KBM-7 (cell line): ENCODE measurements at regions not wholly inside any gene's neighbourhood (a gene's known extent, or its start where the extent isn't known, plus 50 kb on each side); places are given as distances from the start of the nearest gene placed in this dataset.
"Not testable (repeated sequence)": the region's sequence is repeated elsewhere in the genome, so short reads cannot be mapped to it uniquely, and the experiment has no call there.

Experiments used
- DNase-seq: peaks from one replicate; pipeline ENCODE4 v3.0.0-alpha.2; 2015
- in situ Hi-C: fragments of 300-500 bp; cut with MboI; formaldehyde crosslinking; loops from 2 replicates; pipeline ENCODE4 v1.14.3; 2020; ENCODE audit warnings: low sequenced_read_pairs, low pct_unique_long_range_greater_than_20kb, mixed read lengths

DNA sequence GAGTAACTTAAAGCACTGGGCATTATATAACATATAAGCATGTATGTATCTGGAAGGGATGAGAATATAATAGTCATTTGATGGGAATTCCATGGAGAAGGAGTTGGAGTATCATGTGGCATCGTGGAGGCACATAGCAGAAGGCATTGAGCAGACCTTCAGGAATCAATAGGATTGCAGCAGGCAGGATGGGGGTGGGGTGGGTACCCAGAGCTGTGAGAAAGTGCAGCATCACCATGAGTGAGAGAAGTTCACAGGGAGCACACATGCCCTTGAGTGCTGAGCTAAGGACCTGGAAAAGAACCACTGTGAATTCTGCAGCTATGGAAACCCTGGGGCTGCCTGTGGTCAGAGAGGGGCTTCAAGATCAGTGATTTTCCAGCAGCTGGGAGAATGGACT lies 57.3 kb downstream of the MED10 start:
- DNase-seq, result no peak
- in situ Hi-C loops, result no loop called here

DNA sequence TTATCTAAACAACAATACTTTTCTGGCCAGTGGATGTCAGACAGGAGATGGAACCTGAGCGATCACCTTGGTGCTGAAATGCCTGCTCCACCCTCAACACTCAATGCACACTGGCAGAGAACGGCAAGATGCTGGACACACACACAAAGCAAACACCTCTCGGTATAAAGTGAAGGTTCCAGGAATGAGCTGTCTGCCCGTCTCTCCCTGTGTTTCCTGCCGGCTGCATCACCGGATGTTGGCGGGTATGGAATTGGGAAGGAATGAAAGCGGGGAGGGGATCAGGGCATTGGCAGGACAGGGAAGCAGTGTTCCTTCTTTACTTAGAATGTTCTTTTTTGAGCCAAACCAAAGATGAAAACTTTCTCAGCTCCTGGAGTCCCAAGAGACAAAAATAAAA lies 59.2 kb downstream of the MED10 start:
- DNase-seq, result no peak
- in situ Hi-C loops, result no loop called here

DNA sequence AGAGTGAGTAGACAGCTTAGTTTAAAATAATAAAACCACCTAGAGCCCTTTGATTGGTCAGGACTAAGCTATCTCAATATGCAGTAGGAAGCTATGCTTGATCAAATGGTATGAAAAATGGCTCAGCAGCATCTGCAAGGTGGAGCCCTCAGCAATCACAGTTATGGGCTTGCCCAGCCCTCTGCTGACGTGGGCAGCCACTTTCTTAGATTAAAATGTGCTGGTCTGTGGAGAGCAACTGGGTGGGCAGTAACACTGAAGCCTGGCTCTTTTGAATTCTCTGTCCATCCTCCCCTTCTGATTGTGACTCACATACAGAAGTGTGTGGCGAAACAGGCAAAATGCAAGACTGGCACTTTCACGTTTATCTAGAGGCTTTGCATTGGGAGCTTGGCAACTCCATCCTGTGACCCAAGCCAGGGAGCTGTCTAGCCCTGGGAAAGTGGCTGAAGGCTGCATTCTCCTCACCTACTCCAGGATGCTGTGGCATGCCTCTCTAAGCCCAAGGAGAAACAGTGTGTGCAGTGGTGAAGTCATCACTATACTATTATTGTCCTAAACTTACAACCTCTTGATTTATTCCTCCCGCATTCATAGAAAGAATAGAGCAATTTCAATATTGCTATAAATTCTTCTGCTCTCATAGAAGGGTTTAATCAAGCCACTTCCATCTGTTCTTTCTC lies 61.1 kb downstream of the MED10 start:
- no peak for DNase-seq
- in situ Hi-C loops, result no loop called here

DNA sequence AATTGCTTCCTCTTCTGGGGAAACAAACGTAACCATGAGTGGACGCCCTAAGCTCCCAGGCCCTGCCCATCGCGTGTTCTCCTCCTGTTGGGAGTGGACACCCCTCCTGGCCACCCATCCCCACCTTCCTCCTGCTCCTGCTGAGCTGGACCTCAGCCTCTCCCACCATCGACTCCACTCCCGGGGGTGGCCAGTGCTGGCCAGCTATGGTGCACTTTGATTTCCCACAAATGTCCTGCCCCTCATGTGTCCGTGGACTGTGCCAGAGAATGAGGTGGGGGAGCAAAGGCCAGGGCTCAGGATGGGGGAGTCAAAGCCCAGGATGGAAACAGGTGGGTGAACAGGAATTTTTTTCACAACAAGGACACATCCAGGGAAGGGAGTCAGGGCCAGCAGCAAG lies 62.8 kb downstream of the MED10 start:
- DNase-seq, result no peak
- in situ Hi-C loops, result no loop called here

DNA sequence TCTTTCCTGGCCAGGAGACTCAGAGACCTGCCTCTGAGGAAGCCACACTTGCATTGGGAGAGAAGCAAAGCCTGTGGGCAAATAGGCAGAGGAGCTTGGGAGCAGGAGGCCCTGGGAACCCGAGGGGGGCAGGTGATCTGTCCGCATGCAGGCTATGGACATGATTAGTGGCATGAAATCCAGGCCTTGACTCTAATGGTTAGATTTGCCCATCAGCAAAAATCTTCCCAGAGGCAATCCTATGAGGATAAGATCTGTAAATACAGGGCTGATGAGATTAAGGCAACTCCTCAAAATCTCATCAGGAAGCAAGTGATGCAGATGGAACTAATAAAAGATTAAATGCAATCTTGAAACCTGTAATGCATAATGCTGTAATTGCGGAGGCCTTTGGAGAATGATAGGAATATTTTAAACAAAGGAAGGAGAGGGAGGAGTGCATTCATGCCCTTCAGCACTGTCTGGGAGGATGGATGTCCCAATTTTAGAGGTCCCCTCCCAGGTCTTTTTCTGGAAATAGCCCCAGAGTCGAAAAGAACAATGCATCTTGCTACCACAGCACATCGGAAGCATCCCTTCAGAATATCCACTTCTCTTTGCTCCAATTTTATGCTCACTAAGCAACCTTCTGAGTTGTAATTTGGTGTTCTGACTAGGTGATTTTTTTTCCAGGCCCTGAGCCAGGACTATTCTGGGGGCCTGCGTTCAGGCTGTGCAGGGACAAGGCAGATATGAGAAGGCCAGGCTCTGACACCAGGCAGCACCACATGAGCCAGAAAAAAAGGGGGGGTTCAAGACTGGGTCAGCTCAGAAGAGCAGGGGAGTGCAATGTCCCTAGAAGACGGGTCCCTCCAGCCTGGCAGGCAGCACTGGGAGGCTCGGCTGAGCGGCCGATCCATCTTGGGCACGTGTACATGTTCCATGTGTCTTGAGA lies 66.5 kb downstream of the MED10 start:
- in situ Hi-C loops, result no loop called here

DNA sequence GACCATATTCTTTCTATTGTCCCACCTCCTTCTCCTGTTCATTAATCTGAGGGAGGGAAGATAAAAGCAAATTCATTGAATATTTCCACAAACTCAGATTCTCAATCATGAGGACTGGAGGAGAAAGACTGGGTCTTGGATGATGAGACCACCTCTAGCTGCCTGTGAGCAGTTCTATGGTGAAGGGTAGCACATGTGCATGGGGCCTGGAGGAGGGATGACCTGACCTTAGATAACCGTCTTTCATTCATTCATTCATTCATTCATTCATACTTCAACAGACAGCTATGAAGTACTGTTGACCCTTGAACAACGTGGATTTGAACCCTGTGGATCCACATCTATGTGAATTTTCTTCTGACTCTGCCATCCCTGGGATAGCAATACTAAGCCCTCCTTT lies 68.4 kb downstream of the MED10 start:
- DNase-seq, result no peak
- in situ Hi-C loops, result no loop called here

More for the DNA sequence above, 66.5 kb downstream of the MED10 start:
- no peak for DNase-seq

DNA sequence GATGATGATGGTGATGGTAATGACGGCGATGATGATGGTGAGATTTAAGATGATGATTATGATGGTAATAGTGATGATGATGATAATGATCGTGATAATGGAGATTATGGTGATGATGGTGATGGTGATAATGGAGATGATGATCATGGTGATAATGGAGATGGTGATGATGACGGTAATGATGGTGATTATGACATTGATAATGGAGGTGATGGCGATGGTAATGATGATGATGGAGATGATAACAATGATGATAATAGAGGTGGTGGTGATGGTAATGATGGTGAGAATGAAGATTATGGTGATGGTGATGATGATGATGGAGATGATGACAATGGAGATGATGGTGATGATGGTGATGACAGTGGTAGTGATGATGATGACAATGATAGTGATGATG lies 69.7 kb downstream of the MED10 start:
- in situ Hi-C loops, result no loop called here
- DNase-seq, result no peak

DNA sequence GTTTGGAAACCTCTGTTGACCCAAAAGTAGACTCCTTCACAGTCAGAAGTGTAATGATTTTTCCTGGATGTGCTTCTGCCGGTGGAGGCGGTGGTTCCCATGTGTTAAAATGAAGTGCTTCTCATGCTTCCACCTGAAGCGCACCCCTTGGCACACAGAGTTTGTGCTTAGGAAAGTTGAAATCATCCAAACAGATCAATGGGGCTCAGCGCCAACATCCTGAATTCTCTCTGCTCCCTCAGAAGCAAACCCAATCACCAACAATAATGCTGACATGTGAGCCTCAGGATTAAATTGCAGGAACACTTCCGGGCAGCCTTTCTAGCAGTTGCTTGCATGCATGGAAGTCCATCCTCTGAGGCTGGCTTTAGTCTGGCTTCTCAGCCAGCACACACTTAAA lies 71.0 kb downstream of the MED10 start:
- in situ Hi-C loops, result no loop called here
- DNase-seq, result no peak

DNA sequence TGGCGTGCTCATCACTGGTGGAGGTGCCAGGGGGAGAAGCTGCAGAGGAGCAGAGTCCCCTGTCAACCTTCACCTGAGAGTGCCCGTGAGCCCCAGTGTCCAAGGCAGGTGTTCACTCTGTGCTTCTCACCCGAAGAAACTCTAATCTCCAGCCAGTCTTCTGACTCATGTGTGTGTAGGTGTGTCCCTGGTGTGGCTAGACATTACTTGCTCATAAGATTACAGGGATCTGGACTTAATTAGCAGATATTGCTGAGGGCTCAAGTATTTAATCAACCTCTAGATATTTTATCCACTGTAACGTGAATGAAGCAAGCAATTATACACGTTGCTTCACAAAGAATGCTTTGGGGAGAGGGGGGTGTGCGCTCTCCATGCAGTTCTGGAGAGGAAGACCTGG lies 72.5 kb downstream of the MED10 start:
- no peak for DNase-seq

DNA sequence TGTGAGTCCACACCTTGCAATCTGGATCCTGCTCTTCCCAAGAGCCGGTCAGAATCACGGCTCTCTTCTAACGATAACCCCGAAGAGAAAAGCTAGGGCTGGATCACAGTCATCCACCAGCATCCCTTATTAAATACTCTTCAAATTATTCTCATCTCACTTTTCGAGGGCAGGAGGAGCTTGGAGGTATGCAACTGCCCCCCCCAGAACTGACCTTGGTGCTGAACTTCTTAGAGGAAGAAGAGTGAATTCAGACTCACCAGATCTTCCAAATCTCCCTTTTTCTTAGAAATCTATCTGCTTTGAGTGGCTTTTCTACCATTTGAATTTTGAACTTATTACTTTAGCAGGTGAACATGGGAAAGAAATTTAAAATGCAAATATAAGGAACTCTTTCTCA lies 75.7 kb downstream of the MED10 start:
- in situ Hi-C loops, result no loop called here
- DNase-seq, result peak; percentile 5

More for the DNA sequence above, 72.5 kb downstream of the MED10 start:
- in situ Hi-C loops, result no loop called here

DNA sequence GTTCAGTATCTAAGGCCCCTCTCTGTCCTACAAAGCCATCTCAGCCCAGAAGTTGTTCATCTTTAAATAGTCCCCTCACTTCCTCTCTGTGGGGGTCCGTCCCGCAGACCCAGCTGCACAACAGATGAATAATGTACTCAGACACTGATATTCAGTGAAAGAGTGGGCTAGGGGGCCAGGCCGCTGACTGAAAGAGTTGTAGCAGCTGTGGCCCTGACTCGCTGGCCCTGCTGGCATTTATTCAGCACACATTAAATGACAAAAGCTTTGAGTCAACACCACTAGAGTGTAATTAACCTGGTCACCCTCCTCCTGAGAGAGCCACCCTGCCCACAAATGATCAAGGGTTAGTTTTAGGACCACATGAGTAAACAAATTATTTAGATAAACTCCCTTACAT lies 76.3 kb downstream of the MED10 start:
- in situ Hi-C loops, result no loop called here
- DNase-seq, result no peak

DNA sequence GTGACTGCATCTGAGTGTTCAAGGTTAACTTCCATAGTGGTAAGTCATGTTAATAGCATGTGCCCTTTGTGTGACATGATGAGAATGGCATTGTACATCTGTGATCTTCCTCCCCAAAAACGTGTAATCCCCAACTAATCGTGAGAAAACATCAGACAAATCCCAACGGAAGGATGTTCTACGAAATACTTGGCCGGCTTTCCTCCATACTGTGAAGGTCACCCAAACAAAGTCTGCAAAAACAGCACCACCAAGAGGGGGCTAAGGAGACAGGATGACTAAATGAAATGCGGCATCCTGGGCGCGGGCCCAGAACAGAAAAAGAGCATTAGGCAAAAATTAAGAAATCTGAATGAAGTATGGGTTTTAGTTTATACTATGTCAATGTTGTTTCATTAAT lies 81.8 kb downstream of the MED10 start:
- no peak for DNase-seq
- in situ Hi-C loops, result no loop called here

DNA sequence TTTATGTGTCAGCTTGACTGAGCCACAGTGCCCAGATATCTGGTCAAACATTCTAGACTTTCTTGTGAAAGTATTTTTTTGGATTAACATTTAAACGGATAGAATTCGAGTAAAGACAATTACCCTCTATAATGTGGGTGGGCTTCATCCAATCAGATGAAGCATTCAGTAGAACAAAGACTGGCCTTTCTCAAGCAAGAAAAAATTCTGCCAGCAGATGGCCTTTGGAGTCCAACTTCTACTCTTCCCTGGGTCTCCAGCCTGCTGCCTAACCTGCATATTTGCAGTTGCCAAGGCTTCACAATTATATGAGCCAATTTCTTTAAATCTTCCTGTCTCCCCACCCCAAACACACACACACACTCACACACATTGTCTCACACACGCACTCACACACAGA lies 86.4 kb downstream of the MED10 start:
- in situ Hi-C loops, result no loop called here
- peak; percentile 30 for DNase-seq

DNA sequence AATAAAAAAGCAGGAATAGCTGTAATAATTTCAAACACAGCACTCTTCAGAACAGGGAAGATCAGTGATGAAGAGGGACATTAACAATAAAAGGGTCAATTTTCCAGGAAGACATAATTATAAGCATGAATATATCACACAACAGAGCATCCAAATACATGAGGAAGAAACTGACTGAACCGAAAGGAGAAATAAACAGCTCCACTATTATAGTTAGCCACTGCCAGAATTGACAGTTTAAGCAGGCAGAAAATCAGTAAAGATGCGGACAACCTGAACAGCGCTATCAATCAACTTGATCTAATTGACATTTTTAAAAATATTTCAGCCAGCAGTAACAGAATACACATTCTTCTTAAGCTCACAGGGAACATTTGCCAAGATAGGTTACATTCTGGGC lies 89.1 kb downstream of the MED10 start:
- in situ Hi-C loops, result no loop called here
- no peak for DNase-seq

DNA sequence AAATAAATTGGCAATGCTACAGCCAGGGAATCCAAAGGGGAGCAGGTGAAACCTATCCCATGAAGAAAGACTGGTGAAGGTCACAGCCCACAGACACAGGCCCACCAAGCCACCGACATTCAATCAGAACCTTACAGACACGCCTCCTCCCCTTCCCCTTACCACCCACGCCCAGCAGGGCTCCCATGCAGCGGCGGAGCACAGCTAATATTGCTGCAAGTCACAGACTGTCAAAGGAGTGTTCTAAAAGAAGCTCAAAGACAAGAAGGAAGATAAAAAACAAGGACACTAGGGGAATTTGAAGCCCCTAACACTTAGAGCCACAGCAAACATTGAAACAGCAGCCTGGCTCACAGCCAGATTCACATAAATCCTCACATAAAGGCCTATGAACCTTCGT lies 91.2 kb downstream of the MED10 start:
- DNase-seq, result no peak
- in situ Hi-C loops, result no loop called here

DNA sequence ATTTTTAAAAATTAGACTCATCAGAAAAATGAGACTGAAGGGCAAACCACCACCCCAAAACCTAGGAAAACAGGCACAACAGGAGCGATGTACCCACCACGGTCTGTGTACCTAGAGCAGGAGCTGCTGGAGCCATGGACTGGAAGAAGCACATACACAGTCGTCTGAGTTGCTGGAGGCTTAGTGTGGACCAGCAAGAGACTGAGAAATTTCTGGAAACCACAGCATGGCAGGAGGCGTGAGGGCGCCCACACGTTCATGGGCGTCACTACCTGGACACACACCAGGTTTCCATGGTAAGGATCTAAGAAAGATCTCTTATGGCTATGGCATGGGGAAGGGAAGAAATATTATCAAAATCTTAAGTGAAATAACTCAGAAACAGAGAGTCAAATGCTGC lies 91.9 kb downstream of the MED10 start:
- no peak for DNase-seq
- in situ Hi-C loops, result no loop called here

DNA sequence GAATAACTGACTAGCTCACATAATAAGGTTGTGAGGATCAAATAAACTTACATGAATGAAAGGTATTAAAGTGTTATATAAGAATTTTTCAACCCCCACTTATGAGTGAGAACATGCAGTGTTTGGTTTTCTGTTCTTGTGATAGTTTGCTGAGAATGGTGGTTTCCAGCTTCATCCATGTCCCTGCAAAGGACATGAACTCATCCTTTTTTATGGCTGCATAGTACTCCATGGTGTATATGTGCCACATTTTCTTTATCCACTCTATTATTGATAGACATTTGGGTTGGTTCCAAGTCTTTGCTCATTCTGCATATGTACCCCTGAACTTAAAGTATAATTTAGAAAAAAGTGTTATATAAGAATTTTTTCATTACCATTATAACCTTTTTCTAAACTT lies 93.9 kb downstream of the MED10 start:
- in situ Hi-C loops, DNase-seq: not testable (repeated sequence)

DNA sequence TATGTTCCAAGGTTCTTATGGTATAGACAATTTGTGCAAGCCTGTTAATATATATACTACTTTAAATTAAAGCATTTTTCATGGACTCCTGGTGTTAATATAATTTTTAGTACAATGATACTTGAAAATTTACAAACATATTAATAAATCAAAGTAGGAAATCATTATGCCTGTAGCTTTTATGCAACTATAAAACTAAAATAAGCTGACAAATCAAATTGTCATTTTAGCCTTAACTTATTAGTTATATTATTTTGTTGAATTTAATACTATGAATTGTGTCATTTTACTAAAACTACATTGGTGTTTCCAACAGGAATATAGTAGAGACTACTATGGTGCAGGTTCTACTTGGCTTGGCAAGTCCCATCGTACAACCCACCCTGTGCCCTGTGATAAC lies 96.0 kb downstream of the MED10 start:
- in situ Hi-C loops, result no loop called here

DNA sequence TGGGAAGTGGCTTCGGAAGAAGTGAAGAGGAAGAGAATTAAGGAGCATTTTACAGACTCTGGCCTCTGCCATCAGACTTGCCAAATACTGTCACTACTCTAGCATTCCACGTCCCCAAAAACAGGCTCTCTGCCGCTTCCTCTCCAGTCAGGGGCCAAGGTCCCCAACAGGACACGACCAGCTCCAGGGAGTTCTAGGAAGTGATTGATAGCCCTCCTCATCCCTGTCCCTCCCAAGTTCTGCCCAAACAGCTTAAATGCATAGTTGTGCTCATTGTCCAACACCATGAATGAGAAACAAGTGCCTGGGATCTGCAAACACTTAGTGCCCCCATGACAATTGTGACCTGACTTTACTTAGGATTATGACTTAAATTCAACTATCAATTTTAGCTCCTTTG lies 96.5 kb downstream of the MED10 start:
- in situ Hi-C loops, result no loop called here
- DNase-seq, result no peak

More for the DNA sequence above, 96.0 kb downstream of the MED10 start:
- DNase-seq, result no peak

DNA sequence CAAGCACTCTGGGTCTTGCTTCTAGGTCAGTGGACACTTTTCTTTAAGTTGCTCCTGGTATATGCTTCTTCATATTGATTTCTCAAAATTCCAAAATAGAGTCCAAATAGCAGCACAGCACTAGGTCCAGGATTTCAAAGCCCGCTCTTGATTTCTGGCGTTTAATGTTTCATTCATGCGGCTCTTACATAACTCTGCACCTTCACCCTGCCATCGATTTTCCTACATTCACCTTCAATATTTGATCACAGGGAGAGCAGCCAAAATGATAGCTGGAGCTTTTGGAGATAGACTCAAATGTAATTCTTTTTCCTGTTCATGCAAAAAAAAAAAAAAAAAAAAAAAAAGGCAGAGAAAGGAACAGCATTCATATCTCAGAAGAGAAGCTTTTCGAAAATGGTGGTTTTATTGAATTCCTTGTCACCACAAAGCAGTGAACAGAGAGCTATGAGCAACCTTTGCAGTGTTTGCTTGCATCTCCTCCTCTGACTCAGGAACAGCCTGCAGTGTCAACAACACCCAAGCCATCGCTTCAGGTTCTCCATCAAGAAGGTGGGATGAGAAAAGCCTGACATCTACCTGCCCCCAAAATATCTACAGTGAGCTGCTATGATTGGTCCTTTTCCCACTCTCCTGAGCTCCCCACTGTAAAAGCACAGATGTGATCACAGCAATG lies 97.8 kb downstream of the MED10 start:
- in situ Hi-C loops, result no loop called here
- DNase-seq, result no peak
